Smooth muscle cell (in vitro differentiated cells): ENCODE measurements at regions not wholly inside any gene's neighbourhood (a gene's known extent, or its start where the extent isn't known, plus 50 kb on each side); places are given as distances from the start of the nearest gene placed in this dataset.

Experiments
- DNase-seq: peaks from one replicate; lab custom pipeline; 2025; ENCODE audit not compliant: unreplicated experiment; lab: John Stamatoyannopoulos, UW
- H2AFZ ChIP-seq: fragments of 200-600 bp; sonication (generic); 2 replicates; pipeline ENCODE4 v1.6.0; 2016; ENCODE audit warnings: antibody characterized with exemption, low read depth, mild to moderate bottlenecking
- H3F3A ChIP-seq: fragments of 200-600 bp; sonication (generic); 2 replicates; pipeline ENCODE4 v1.6.0; 2017; ENCODE audit warnings: antibody characterized with exemption, low read depth
- H3K27ac ChIP-seq: fragments of 200-600 bp; sonication (generic); 2 replicates; pipeline ENCODE4 v1.5.1; 2016; ENCODE audit warnings: low read depth, mild to moderate bottlenecking
- H3K27me3 ChIP-seq: fragments of 200-600 bp; sonication (generic); 2 replicates; pipeline ENCODE4 v1.6.1; 2016; ENCODE audit warnings: low read depth, mild to moderate bottlenecking
- H3K36me3 ChIP-seq: fragments of 200-600 bp; sonication (generic); 2 replicates; pipeline ENCODE4 v1.5.1; 2016; ENCODE audit warnings: low read depth
- H3K4me1 ChIP-seq: fragments of 200-600 bp; sonication (generic); 2 replicates; pipeline ENCODE4 v1.5.1; 2016; ENCODE audit warnings: low read depth
- H3K4me2 ChIP-seq: fragments of 200-600 bp; sonication (generic); 2 replicates; pipeline ENCODE4 v1.6.0; 2016; ENCODE audit warnings: mild to moderate bottlenecking
- H3K4me3 ChIP-seq: fragments of 200-600 bp; sonication (generic); 2 replicates; pipeline ENCODE4 v1.5.1; 2016; ENCODE audit warnings: mild to moderate bottlenecking
- H3K79me2 ChIP-seq: fragments of 200-600 bp; sonication (generic); 2 replicates; pipeline ENCODE4 v1.6.0; 2016; ENCODE audit warnings: low read depth, mild to moderate bottlenecking
- H3K9ac ChIP-seq: fragments of 200-600 bp; sonication (generic); 2 replicates; pipeline ENCODE4 v1.6.0; 2016; ENCODE audit warnings: low read depth
- H3K9me3 ChIP-seq: fragments of 200-600 bp; sonication (generic); replicated peaks from 2 replicates; pipeline ENCODE4 v1.5.1; 2016; ENCODE audit warnings: low read depth
- H4K20me1 ChIP-seq: fragments of 200-600 bp; sonication (generic); 2 replicates; pipeline ENCODE4 v1.6.0; 2016; ENCODE audit warnings: low read depth
- WGBS: methylation state at CpG from one replicate; pipeline ENCODE4 v1.1.7; 2016; ENCODE audit warnings: low lambda C conversion rate; 5-methylcytosine and 5-hydroxymethylcytosine counted together
- TF ChIP-seq, protein P1 (sequence below): fragments of 200-600 bp; sonication (generic); IDR thresholded peaks from 2 replicates; pipeline ENCODE4 v1.5.1; 2017; ENCODE audit warnings: borderline replicate concordance, mild to moderate bottlenecking, antibody characterized with exemption; ENCODE audit not compliant: insufficient read depth, poor library complexity, severe bottlenecking

DNA sequence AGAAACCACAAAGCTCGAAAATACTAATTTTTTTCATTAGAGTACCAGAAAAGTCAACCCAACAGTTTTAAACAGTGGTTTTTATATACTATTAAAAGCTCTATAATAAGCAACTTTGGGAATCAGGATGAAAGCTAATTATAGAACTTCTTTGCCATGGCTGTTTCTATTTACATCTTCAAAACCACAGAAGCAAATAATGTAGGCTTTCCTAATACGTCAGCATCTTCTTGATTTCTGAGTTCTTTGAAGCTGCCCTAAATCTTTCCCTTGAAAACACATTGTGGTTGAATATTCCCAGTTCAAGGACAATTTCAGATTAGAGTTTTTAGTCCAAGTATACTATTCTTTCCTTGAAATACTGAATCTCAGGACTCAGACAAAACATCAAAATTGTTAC, 460.2 kb upstream of the FAT1 start:
- Histone ChIP-seq H3K4me3 (no peak overlapping the region), H3K4me1 (peaks cover 43% of the 10 kb centered on the region), H3K27me3 (peaks cover 9% of the 10 kb centered on the region), H3K79me2 (no peaks in the 10 kb centered on the region), H3K27ac (peak overlapping the region; percentile 66), H3K9me3 (no peaks in the 10 kb centered on the region), H3K4me2 (peak overlapping the region; percentile 40), H3K36me3 (no peaks in the 10 kb centered on the region), H3K9ac (no peak overlapping the region), H2AFZ (no peak overlapping the region), H3F3A (no peaks in the 10 kb centered on the region), H4K20me1 (no peaks in the 10 kb centered on the region)
- DNase-seq: no peak
- TF ChIP-seq, protein P1, sequence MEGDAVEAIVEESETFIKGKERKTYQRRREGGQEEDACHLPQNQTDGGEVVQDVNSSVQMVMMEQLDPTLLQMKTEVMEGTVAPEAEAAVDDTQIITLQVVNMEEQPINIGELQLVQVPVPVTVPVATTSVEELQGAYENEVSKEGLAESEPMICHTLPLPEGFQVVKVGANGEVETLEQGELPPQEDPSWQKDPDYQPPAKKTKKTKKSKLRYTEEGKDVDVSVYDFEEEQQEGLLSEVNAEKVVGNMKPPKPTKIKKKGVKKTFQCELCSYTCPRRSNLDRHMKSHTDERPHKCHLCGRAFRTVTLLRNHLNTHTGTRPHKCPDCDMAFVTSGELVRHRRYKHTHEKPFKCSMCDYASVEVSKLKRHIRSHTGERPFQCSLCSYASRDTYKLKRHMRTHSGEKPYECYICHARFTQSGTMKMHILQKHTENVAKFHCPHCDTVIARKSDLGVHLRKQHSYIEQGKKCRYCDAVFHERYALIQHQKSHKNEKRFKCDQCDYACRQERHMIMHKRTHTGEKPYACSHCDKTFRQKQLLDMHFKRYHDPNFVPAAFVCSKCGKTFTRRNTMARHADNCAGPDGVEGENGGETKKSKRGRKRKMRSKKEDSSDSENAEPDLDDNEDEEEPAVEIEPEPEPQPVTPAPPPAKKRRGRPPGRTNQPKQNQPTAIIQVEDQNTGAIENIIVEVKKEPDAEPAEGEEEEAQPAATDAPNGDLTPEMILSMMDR: no peak
- 44% methylated on average over 2 of the region's 2 CpGs for WGBS

DNA sequence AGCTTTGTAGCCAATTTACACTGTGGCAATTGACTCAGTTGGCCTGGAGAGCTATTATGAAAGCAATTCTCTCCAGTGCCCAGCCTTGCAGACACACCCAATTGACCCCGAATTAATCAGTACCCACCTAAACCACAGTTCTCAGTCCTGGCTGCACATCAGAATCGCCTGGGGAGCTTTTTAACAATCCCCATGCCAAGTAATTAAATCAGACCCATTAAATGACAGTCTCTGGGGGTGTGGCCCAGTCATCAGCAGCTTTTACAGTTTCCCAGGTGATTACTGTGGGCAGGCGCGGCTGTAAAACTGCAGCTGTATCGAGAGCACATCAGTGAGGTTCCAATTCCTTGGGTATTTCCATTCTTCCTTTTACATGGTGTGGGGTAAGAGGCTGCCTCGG, 460.9 kb upstream of the FAT1 start:
- H3K9me3 ChIP-seq: no peaks in the 10 kb centered on the region
- H2AFZ ChIP-seq: no peak overlapping the region
- no peak overlapping the region for H3K9ac ChIP-seq
- no peaks in the 10 kb centered on the region for H4K20me1 ChIP-seq
- peaks cover 43% of the 10 kb centered on the region for H3K4me1 ChIP-seq
- TF ChIP-seq, protein P1: no peak
- H3K4me2 ChIP-seq: peak overlapping the region; percentile 40
- 82% methylated on average over 6 of the region's 6 CpGs for WGBS
- H3F3A ChIP-seq: no peaks in the 10 kb centered on the region
- H3K79me2 ChIP-seq: no peaks in the 10 kb centered on the region
- DNase-seq: no peak
- H3K36me3 ChIP-seq: no peaks in the 10 kb centered on the region
- no peak overlapping the region for H3K4me3 ChIP-seq
- peaks cover 13% of the 10 kb centered on the region for H3K27me3 ChIP-seq
- H3K27ac ChIP-seq: no peak overlapping the region

DNA sequence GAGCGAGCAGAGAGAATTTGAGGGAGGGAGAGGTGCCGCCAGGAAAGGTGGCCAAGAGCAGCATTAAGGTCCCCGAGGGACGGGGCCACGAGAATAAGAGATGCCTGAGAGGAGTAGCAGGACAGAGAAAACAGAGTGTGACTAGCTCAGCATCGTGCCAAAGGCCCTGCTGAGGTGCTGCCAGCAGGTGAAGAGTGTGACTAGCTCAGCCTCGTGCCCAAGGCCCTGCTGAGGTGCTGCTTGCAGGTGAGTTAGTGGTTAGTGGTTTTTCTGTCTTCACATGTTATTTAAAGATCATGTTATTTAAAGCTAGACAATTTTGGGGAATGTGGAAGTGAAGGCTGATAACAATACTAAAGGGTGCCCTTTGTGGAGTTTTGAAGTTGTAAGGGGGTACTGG, 464.5 kb upstream of the FAT1 start:
- Histone ChIP-seq H3K9ac (no peak overlapping the region), H3K27ac (no peak overlapping the region), H3K27me3 (peaks cover 13% of the 10 kb centered on the region), H2AFZ (no peak overlapping the region), H3K4me3 (no peak overlapping the region), H3F3A (no peaks in the 10 kb centered on the region), H3K4me1 (peaks cover 12% of the 10 kb centered on the region), H3K79me2 (no peaks in the 10 kb centered on the region), H3K4me2 (no peak overlapping the region), H3K36me3 (no peaks in the 10 kb centered on the region), H4K20me1 (no peaks in the 10 kb centered on the region), H3K9me3 (no peaks in the 10 kb centered on the region)
- no peak for DNase-seq
- TF ChIP-seq, protein P1: no peak
- WGBS: 77% methylated on average over 7 of the region's 7 CpGs

DNA sequence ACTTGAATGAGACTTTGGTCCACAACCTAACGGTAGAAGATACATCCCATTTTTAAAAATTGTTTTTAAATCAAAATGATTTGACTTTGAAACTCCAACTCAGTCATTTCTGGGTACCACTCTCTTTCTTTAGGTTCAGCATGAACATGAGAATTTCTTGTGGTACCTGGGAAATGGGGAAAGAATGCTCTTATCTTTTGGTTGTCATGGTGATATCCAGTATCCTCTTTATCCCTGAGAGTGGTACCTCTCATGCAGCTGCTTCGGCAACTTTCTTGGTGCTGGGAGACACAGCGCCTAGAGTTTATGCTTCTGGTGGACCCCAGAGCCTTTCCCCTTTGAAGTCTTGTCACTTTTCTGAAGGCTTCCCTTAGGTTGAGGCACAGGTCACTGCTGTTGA, 465.1 kb upstream of the FAT1 start:
- H3K4me1 ChIP-seq: peaks cover 7% of the 10 kb centered on the region
- H3K9me3 ChIP-seq: no peaks in the 10 kb centered on the region
- H3K27me3 ChIP-seq: peaks cover 13% of the 10 kb centered on the region
- no peak overlapping the region for H3K9ac ChIP-seq
- no peak overlapping the region for H2AFZ ChIP-seq
- H3K79me2 ChIP-seq: no peaks in the 10 kb centered on the region
- TF ChIP-seq, protein P1: no peak
- no peaks in the 10 kb centered on the region for H3F3A ChIP-seq
- no peak overlapping the region for H3K4me3 ChIP-seq
- 94% methylated on average over 3 of the region's 3 CpGs for WGBS
- no peak for DNase-seq
- H3K4me2 ChIP-seq: no peak overlapping the region
- no peaks in the 10 kb centered on the region for H3K36me3 ChIP-seq
- no peak overlapping the region for H3K27ac ChIP-seq
- no peaks in the 10 kb centered on the region for H4K20me1 ChIP-seq
